NCI-H1930 (cell line): ENCODE measurements at regions not wholly inside any gene's neighbourhood (a gene's known extent, or its start where the extent isn't known, plus 50 kb on each side); places are given as distances from the start of the nearest gene placed in this dataset.

Experiments used
- DNase-seq, 2 experiments: peaks; one replicate each; lab custom pipeline; 2025; lab: John Stamatoyannopoulos, UW

GRCh38 chr4:57607566-57608180, 497.5 kb upstream of the IGFBP7 start:
- DNase-seq, result no peak

- DNase-seq, result no peak
Observed at GRCh38 chr4:57605376-57605775, 495.2 kb upstream of the IGFBP7 start.

GRCh38 chr4:57602141-57602540, 492.0 kb upstream of the IGFBP7 start:
- DNase-seq, result no peak

GRCh38 chr4:57591073-57591472, 480.9 kb upstream of the IGFBP7 start:
- no peak for DNase-seq

DNA sequence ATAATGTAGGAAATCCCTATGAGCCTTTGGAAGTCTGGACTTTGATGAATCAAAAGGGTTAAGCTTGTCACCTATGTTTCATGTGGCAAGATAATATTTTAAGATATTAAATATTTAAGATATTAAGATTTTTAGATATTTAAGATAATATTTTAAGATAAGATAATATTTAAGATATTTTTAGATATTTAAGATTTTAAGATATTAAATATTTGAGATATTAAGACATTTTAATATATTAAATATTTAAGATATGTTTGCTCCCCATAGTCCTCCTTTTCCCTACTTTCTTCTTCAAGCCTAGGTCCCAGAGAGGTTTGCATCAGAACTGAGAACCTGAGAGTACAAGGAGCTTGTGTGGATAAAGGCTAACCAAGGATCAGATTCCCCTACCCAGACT, 478.4 kb upstream of the IGFBP7 start:
- no peak for DNase-seq

- DNase-seq, result no peak
Observed at GRCh38 chr4:57580710-57581599, 470.8 kb upstream of the IGFBP7 start.

DNA sequence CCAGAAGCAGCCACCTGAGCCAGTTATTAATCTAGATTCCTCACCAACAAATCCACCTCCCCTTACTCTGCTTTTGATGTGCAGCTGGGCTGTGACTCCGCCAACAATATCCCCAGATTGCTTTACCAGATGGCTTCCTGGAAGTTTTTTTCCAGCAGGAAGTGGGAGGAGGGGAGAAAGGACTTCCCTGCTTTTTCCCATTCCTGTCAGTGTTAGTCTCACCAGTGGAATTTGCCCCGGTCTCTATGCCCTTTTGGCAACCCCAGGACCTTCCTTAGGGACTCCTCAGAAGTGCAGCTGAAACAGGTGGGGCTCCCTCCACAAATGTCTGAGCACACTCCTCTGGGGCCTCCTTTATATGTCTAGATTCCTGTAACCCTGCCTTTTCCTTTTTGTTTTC, 465.2 kb upstream of the IGFBP7 start:
- DNase-seq, result no peak

- no peak for DNase-seq
Observed at GRCh38 chr4:57554556-57555092, 444.4 kb upstream of the IGFBP7 start.

DNA sequence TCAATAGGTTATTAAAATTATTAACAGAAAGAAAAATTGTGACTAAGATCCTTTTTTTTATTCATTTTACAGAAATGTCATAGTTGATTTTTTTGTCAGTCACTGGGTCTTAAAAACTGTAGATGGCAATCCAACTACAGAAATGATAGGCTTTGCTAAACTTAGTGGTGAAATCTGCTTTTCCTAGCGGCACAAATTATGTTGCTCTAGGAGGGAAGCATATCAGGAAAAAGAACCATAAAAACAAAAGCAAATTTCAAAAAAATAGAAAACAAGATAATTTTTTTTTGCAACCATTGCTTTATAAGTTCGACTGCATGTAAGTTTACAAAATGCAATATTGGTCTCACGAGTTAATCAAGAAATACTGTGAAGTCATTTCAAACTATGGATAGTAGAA, 443.5 kb upstream of the IGFBP7 start:
- DNase-seq, result no peak

- DNase-seq, result no peak
Observed at GRCh38 chr4:57550198-57550597, 440.0 kb upstream of the IGFBP7 start.

- no peak for DNase-seq
Observed at GRCh38 chr4:57548856-57549255, 438.7 kb upstream of the IGFBP7 start.

GRCh38 chr4:57544811-57545654, 434.8 kb upstream of the IGFBP7 start:
- no peak for DNase-seq

GRCh38 chr4:57504797-57505530, 394.8 kb upstream of the IGFBP7 start:
- DNase-seq, result no peak

DNA sequence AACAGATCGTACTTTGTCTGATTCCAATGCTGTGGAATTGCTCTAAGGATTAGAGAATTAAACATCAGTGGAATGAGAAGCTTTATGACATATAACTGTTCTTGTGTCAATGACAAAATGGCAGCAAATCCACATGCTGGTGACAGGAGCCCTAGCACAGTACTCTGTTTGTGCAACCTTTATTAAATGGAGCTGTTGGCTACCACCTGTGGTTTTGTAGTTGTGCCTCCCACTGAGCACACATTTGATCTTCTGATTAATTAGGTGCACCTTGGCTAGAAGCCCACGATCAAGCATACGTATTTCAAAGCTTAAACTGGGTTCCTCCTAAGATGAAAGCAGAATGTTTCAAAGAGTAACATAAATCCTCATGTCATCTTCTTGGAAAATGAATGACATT, 394.0 kb upstream of the IGFBP7 start:
- no peak for DNase-seq

GRCh38 chr4:57501720-57502119, 391.5 kb upstream of the IGFBP7 start:
- no peak for DNase-seq

GRCh38 chr4:57499786-57500185, 389.6 kb upstream of the IGFBP7 start:
- DNase-seq, result peak in 1 of 2 experiments; percentile 33

DNA sequence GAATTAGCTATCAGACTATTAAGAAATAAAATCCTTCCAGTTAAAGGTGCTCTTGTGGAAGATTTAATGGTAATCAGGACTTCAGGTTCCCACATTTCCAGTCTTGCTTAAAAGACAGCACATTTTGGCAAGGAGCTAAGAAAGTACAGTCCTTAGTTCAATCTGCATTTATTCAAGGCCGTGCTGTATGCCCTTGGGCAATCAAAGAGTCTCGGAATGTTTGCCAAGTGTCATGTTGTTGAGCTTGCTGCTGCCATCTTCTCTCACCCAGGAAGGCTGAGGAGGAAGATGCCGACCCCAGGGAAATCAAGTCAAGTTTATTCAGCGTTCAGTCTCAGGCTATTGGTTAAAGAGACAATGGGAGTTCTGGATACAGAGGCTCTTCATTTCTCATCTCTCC, 388.1 kb upstream of the IGFBP7 start:
- DNase-seq, result no peak

- DNase-seq, result no peak
Observed at GRCh38 chr4:57496697-57497471, 386.7 kb upstream of the IGFBP7 start.

DNA sequence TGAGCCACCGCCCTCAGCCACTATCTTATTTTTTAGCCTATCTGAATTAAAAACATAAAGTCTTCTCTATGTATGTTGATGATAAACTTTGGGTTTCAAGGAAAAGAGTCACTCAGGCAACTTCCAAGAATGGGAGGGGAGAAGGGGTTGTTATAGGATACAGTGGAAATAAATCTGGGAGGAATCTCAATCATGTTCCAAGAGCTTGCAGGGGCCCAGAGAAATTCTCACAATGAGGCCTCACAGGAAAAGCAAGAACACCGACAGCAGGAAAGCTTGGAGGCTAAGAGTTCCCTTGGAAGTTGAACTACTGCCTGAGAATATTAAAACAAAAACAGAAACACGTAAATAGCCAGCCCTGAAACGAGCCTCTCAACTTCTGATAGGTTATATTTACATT, 384.6 kb upstream of the IGFBP7 start:
- DNase-seq, result no peak

DNA sequence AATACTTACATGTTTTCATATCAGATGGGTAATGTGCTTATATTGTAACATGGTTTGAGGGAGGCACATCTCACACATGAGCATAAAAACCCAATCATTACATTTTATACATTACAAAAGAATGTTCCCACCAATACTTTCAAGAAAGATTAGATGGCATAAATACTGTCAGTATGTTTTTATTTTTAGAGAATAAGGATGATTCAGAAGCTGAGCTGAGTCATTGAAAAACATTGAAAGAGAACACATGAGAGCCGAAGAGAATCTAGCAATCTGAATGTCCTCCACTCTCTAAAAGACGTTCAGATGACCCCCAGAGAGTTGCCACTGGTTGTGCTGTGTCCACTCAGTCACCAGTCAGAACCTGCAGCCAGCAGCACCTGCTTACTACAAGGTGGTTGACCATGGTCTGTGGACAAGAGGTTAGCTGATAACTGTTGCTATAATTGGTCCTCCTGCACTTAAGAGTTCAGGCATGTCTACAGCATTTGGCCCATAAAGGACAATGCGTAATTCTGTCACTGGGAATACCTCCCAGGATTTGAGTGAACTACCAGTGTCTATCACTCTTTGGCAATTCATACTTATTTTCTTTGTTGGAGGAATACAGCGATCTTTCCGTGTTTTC, 382.2 kb upstream of the IGFBP7 start:
- no peak for DNase-seq
